HK-2 (cell line): ENCODE measurements at regions not wholly inside any gene's neighbourhood (a gene's known extent, or its start where the extent isn't known, plus 50 kb on each side); places are given as distances from the start of the nearest gene placed in this dataset.
"Not testable (repeated sequence)": the region's sequence is repeated elsewhere in the genome, so short reads cannot be mapped to it uniquely, and the experiment has no call there.

Experiments
- DNase-seq: peaks from one replicate; pipeline ENCODE4 v3.0.0-alpha.2; 2018; ENCODE audit not compliant: unreplicated experiment

DNA sequence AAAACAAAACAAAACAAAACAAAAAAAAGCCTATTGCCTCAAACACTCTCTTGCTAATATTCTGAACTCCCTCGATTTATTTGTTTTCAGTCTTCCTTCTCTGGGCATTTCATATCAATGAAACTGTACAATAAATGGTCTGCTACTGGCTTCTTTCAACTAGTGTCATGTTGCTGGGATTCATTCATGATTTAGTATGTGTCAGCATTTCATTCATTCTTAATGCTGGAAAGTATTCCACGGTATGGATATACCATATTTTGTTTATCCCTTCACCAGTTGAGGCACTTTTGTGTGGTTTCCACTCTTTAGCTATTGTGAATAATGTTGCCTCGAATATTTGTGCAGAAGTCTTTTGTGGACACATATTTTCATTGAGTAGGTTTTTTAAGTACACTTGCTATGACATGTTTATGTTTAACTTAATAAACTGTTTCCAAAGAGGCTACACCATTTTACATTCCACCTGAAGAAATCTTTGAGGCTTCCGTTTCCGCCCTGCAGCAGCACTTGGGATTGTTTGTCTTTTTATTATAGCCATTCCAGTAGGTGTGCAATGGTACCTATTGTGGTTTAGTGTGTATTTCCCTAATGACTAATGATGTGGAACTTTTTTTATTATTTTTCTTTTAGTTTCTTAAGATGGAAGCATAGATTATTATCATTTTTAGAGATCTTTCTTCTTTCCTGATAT lies 543.6 kb upstream of the SOX11 start:
- DNase-seq, result no peak

DNA sequence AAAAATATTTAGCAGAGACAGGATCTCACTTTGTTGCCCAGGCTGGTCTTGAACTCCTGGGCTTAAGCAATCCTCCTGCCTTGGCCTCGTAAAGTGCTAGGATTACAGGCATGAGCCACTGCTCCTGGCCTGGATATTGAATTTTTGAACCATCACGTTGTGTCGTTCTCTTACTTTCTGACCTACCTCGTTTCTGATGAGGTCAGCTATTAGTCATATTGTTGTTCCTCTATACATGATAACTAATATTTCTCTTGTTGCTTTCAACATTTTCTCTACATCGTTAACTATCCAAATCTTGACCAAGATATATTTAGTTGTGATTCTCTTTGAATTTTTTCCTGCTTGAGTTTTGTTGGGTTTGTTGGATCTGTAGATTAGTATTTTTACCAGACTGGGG lies 541.3 kb upstream of the SOX11 start:
- no peak for DNase-seq

DNA sequence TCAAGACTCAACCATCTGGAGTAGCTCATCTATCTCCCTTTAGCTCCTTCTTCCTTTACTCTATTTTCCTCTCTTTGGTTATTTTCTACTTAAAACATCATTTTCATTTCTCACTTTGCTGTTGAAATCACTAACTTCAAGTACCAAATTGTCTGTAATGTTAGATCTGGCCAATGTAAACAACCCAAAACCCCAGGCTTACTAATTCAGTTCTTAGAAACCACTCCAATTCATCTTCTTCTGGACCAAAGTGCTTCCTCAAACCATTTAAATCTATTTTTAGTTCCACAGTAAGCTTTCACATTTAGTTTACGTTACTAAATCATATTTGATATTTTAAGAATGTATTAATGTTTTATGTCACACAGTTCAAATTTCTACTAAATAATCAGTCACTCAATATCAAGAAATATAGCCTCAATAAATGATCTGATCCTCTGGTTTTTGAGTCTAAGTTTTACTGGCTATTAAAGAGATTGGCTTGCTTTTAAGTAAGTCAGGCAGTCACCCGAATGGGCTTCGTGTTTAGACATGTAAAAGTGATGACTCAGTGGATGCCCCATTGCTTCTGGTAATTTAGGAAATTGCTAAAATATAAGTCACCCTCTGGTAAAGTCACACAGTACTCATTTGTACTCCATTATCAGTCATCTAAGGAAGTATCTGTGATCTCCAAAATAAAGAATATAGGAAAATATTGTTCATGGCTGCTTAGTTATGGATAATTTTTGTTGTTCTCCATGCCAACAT lies 527.2 kb upstream of the SOX11 start:
- no peak for DNase-seq

DNA sequence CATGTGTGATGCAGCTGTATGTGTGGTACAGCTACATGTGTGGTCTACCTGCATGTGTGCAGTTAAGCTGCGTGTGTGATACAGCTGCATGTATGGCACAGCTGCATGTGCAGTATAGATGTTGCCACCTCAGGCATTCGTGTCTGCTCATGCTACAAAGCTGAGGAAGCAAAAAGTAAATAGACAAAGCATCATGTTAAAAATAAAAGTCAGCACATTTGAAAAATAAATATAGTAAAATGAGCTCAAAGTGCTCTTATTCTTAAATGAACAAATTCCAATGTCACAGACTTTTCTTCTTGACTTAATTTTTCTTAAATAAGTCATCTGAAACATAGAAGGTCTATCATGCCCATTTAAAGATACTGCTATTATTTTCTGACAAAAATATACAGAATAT lies 519.3 kb upstream of the SOX11 start:
- DNase-seq, result no peak

DNA sequence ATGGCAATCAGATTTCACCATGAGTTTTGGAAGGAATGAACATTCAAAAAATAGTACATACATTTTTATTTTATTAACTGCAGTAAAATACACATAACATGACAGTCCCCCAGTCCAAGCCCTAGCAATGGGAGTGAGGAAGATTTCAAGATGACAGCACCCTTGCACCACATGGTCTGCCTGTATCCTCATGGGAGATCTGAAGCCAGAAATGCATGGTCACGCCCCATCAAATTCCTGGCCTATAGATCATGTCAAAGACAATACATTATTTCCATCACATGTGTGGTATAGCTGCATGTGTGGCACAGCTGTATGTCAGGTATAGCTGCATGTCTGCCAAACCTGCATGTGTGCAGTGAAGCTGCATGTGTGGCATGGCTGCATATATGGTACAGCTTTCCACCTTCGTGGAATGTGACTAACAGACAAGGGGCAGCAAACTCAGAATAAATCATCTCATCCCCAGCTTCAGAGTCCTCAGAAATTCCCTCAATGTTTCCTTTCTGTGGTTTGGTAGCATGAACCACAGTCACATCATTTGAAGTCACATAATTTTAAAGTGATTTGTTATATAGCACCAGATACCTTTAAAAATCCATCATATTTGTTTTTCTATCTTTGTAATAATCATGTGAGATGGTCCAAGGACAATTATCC lies 518.2 kb upstream of the SOX11 start:
- DNase-seq, result no peak

DNA sequence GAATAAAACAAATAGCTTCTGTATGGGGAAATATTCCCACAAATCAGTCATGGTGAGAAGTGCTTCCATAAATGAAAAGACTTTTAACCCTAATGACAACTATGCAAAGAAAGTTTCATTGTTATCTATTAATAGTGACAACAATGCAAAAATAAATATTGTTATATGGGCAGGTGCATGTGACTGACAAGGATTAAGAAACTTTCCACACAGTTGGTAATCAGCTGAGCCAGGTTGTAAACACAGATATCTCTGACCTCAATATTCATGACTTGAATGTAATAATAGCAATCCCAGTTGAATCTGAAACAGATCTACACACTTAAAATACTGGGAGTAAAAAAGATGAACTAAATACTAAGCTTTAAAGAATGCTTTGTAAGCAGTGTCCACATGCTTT lies 517.0 kb upstream of the SOX11 start:
- no peak for DNase-seq

DNA sequence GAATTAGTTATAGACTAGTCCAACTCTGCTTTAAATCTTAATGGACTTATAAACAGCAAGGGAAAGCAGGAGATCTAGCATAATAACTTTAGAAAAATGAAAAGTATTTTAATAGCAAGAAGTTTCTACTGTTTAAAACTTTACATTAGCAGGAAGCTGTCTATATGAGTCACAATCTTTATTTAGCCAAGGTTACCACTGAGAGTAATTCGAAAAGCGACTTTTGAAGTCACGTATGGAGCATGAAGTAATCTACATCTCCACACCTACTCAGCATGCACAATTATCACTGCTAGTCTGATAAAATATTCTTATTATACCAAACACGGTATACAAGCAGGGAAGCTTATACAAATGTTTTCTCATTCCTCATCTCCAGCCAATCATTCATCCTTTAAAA lies 515.4 kb upstream of the SOX11 start:
- no peak for DNase-seq

DNA sequence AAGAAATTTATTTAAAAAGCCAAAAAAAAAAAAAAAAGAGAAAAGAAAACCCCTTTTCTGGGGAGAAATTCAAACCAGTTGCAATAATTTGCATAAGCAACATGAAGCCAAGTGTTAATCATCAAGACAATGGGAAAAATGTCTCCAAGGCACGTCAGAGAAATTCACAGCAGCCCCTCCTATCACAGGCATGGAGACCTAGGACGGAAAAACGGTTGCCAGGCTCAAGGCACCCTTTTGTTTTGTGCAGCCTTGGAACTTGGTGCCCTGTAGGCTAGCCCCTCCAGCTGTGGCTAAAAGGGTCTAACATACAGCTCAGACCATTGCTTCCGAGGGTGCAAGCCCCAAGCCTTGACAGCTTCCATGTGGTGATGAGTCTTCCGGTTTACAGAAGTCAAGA lies 509.2 kb upstream of the SOX11 start:
- no peak for DNase-seq

DNA sequence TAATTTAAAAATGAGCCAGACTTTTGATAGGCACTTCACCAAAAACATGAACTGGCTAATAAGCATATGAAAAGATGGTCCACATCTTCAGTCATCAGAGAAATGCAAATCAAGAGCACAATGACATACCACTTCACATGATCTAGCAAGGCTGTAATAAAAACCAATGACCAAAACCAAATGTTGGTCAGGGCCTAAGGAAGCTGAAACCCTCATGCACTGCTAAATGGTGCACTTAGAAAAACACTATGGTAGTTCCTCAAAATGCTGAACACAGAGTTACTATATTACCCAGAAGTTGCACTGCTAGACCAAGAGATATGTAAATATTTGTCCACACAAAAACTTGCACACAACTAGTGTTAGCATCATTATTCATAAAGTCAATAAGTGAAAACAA lies 504.9 kb upstream of the SOX11 start:
- no peak for DNase-seq

DNA sequence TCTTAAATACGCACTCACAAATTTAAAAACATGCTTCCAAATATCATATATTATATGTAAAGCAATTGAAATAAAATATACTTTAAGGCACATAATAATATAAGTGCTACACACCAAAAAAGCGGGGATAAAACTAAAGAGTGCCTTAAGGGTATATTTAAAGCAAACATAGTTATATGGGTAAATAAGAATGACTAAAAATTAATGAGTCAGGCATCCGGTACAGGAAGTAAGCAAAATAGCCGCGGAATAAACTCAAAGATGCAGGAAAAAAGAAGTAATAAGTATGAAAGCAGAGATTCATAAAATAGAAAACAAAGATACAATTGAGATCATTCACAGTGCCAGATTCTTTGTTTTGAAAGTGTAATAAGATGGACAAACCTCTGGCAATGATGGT lies 503.5 kb upstream of the SOX11 start:
- DNase-seq, result no peak

DNA sequence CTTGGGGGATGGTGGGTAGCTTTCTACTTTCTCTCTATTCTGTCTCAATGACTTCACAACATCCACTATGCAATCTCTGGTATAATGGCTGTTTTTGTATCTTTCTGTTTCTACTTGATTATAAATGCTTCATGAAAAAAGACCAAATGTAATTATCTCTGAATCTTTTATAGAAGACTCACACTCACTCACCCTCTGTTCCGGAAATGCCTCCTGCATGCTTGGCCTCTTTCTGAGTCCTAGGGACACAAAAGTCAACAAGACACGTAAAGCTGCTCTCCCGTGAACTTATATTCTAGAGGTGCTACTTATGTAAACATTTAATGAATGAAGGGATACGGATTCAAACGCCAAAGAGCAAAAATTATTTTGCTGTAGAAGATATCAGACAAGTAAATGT lies 502.2 kb upstream of the SOX11 start:
- DNase-seq, result no peak

DNA sequence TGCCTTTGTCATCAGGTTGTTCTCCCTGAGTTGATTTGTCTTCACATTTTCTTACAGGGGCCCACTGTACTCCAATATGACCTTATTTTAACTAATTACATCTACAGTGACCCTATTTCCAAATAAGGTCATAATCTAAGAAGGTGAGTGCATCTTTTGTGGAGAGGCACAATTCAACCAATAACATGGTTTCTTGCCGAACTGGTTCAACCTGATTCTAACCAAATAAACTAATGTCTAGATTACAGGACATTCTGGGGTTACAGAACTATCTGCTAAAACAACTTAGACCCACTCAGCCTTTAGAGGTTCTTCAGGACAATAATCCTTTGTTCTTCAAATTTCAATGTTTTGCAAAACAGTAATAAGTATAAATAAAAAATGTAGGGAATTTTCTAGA lies 496.5 kb upstream of the SOX11 start:
- DNase-seq, result no peak

DNA sequence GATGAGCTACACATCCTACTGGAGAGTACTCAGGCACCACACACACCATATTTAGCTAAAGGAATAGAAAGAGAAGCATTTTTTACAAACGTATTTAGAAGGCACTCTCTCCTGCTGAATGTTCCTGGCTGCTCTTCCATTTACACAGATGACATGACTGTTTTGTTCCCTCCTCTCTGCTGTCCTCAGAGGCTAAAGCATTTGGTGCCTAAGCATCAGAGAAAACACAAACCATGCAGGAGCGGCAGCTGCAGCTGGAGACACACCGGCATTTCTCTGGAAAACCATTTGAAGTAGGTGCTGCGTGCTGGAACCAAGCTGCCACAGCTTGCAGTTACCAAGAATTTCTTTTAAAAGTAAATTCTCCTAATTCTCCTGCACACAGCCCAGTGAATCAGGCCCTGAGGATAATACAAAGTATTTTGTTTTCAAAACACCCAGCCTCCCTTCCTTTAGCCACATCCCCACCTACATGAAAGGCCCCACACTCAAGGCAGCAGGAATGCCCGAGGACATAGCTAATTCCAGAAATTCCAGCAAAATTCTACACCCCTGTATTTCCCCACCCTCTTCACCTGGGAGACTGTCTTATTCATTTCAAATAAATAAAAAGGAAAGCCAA lies 488.9 kb upstream of the SOX11 start:
- no peak for DNase-seq

DNA sequence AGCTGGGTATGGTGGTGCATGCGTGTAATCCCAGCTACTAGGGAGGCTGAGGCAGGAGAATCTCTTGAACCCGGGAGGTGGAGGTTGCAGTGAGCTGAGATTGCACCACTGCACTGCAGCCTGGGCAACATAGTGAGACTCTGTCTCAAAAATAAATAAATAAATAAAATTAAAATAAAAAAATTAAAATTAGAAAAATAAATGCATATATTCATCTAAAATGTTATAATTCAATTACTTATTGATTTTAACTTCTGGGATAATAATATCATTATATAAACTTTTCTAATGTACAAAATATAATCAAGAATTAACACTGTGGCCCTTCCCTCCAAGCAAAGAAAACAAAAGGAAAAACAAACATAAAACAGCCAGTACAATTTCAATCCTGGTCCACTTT lies 485.4 kb upstream of the SOX11 start:
- DNase-seq, result not testable (repeated sequence)

DNA sequence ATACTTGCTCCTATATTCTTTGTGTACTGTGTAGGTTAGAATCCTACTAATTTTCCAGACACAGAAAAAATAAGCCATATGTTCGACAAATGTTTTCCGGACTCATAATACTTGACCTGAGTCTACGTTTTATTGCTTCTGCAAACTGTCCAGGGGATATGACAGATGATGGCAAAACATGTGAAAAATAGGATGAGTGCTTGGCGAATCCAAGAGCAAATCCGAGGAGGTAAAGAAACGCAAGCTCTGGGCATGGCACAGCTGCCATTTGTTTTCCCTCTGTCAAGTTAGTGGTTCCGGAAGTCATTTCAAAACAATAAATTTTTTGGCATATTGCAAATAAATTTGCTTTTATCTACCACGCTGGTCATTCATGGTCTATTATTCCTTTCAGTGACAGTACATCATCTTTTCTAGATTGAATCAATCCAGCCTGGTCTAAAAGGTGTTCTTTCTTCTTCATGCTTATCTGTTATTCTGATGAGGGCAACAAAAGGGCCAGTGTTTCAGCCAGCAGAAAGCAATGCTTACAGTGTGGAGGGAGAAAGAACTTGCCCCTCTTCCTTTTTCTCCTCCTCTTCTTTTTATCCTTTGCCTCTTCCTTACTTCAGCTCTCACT lies 476.1 kb upstream of the SOX11 start:
- no peak for DNase-seq

DNA sequence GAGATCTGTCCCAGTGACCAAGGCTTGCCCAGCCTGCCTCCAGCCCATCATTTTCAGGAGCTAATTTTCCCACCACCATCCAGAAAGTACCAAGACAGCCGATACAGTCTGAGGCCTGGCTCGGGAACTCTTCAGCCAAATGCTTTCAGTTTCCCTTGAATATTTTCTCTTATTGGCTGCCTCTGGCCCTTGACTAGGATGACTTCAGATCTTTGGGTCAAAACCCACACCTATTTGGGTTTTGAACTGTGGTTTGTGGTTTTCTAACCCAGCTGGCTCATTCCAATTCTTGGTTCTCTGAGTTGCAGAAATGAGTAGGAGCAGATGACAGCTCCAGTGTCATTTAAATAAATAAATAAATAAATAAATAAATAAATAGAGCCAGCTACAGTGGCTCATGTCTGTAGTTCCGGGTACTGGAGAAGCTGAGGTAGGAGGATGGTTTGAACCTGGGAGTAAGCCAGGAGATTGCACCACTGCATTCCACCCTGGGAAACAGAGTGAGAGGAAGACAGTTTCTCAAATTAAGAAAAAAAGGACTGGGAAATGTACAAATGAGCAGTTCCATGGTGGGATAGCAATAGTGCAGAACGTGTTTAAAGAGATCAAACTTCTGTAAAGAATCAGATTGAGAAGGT lies 465.0 kb upstream of the SOX11 start:
- no peak for DNase-seq

DNA sequence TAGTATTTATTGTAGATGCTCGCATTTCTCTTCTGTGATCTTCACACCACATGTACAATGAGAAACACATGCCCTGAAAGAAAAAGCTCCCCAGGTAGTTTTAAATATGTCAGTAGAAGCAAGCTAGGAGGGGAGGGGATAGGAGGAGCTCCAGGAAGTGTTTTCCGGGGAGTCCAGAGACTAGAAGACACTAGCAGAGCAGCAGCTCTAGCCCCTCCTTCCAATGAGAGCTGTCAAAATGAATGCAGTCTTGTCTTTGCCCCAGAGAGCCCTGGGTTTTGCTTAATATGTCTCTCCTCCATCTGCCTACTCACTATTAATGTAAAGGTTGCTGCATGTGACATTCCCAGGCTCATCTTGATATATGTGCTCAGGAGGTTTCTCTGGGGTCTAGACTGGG lies 462.6 kb upstream of the SOX11 start:
- DNase-seq, result no peak

DNA sequence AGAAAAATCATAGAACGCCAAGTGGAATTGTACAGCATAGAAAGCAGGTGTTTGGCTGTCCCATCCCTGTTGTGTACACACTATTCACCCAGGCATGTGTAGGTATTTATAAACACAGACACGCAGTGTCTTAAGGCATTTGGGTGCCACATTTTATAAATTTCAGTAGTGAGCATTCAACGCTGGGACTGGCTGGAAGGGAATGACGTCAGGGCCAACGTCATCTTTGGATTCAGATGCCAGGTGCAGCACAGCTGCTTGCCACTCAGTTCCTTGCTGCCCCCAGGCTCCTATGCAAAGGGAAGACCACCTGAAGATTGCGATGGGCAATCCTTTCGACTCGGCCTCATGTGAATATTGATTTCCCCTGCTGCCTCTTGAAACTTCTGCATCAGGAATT lies 461.7 kb upstream of the SOX11 start:
- no peak for DNase-seq

DNA sequence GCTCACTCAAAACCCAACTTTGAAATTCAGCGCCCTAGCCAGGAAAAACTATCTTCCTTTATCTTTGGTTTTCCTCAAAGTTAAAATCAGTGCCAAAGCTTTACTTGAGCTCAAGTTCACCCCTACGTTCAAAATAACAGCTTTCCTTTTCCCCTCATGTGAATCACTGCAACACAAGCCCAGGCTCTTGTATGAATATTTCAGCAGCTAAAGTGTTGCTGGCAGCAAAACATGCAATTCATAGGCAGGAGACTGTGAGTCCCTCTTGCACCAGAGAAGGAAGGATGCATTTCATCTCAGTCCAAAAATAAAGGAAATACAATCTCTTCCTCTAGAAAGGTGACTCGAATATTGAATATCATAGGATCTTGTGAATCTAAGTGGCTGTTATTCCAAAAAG lies 461.3 kb upstream of the SOX11 start:
- no peak for DNase-seq

DNA sequence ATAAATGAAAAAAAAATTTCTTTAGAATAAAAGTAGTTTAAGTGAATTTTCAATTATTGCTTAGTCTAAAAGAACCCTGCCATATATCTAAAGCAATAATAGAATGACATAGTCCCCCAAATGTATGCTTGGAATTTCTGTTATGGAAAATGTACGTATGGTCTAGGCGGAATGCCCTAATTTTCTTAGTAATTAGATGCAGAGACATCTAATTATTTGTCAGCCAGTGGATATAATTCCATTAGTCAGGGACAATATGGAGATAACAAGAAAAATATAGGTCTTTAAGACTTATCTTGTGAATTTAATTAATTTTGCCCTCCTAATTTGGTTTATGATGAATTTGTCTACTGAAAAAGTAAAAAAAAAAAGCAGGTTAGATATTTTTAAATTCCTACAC lies 460.9 kb upstream of the SOX11 start:
- DNase-seq, result no peak

DNA sequence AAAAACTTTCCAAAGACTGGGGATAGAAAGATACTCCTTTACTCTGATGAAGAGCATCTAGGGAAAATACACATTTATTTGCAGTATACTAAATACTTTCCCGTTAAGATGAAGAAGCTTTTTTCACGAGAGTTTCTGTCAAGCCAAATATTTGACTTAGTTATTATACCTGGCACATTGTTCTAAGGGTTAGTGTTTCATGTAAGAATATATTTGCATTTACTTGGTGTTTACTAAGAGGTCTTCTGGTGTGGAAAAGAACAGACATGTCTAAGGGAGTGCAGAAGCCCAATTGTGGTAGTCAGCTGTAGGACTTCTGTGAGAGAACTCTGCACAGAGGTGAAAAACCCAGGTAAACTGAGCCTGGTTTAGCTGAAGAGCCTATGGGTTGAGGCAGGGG lies 457.6 kb upstream of the SOX11 start:
- DNase-seq, result no peak

DNA sequence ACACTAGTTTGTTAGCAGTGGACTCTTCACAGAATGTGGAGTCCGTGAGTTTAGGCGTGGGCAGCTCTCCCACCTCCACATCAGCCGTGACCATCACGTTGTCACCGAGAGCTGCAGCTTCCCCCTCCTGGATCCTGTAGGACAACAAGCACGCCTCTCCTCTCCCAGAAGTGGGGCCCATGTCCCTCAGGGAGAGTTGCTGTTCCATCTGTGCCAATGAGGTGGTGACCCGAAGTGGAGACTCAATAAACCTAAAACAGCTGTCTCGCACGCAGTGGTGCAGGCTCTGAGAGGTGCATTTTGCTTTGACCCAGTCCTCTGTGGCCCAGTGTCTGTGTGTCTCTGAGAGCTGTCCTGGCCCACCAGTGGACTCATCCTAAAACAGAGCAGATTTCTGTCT lies 456.5 kb upstream of the SOX11 start:
- no peak for DNase-seq
